ENCODE measurements at regions not wholly inside any gene's neighbourhood (a gene's known extent, or its start where the extent isn't known, plus 50 kb on each side); places are given as distances from the start of the nearest gene placed in this dataset.

GRCh38 chr2:220297093-220297492 is 669.7 kb downstream of the SLC4A3 start:
- H3K27ac ChIP-seq (ENCODE audit: low read depth, low read length): no peak overlapping the region
- no peak overlapping the region for H3K4me3 ChIP-seq (ENCODE audit: low read depth, low read length)
- H3K4me1 ChIP-seq (ENCODE audit: control insufficient read depth, insufficient read depth, low read length): no peaks in the 10 kb centered on the region

GRCh38 chr2:220300806-220301205 is 673.4 kb downstream of the SLC4A3 start:
- H3K4me3 ChIP-seq (ENCODE audit: low read depth, low read length): no peak overlapping the region
- no peaks in the 10 kb centered on the region for H3K4me1 ChIP-seq (ENCODE audit: control insufficient read depth, insufficient read depth, low read length)
- no peak overlapping the region for H3K9ac ChIP-seq (ENCODE audit: low read length)
- H3K27me3 ChIP-seq (ENCODE audit: control insufficient read depth, insufficient read depth, low read length): no peaks in the 10 kb centered on the region
- no peaks in the 10 kb centered on the region for H3K9me3 ChIP-seq (ENCODE audit: control insufficient read depth, insufficient read depth, low read depth, low read length)
- no peak overlapping the region for H3K27ac ChIP-seq (ENCODE audit: low read depth, low read length)
- no peaks in the 10 kb centered on the region for H3K36me3 ChIP-seq (ENCODE audit: control insufficient read depth, insufficient read depth, low read length)

More at GRCh38 chr2:220297093-220297492, 669.7 kb downstream of the SLC4A3 start:
- Histone ChIP-seq H3K36me3 (ENCODE audit: control insufficient read depth, insufficient read depth, low read length) (no peaks in the 10 kb centered on the region), H3K9ac (ENCODE audit: low read length) (no peak overlapping the region), H3K9me3 (ENCODE audit: control insufficient read depth, insufficient read depth, low read depth, low read length) (peaks cover 3% of the 10 kb centered on the region; the same call in 1 of the 2 replicates), H3K27me3 (ENCODE audit: control insufficient read depth, insufficient read depth, low read length) (no peaks in the 10 kb centered on the region)

GRCh38 chr2:220302756-220303155 is 675.3 kb downstream of the SLC4A3 start:
- H3K27ac ChIP-seq (ENCODE audit: low read depth, low read length): no peak overlapping the region
- H3K4me1 ChIP-seq (ENCODE audit: control insufficient read depth, insufficient read depth, low read length): no peaks in the 10 kb centered on the region
- H3K9me3 ChIP-seq (ENCODE audit: control insufficient read depth, insufficient read depth, low read depth, low read length): no peaks in the 10 kb centered on the region
- no peaks in the 10 kb centered on the region for H3K27me3 ChIP-seq (ENCODE audit: control insufficient read depth, insufficient read depth, low read length)
- H3K36me3 ChIP-seq (ENCODE audit: control insufficient read depth, insufficient read depth, low read length): no peaks in the 10 kb centered on the region
- no peak overlapping the region for H3K4me3 ChIP-seq (ENCODE audit: low read depth, low read length)
- no peak overlapping the region for H3K9ac ChIP-seq (ENCODE audit: low read length)

- Histone ChIP-seq H3K4me3 (ENCODE audit: low read depth, low read length) (no peak overlapping the region), H3K27ac (ENCODE audit: low read depth, low read length) (no peak overlapping the region), H3K36me3 (ENCODE audit: control insufficient read depth, insufficient read depth, low read length) (no peaks in the 10 kb centered on the region), H3K9ac (ENCODE audit: low read length) (no peak overlapping the region), H3K27me3 (ENCODE audit: control insufficient read depth, insufficient read depth, low read length) (no peaks in the 10 kb centered on the region), H3K9me3 (ENCODE audit: control insufficient read depth, insufficient read depth, low read depth, low read length) (no peaks in the 10 kb centered on the region), H3K4me1 (ENCODE audit: control insufficient read depth, insufficient read depth, low read length) (no peaks in the 10 kb centered on the region)
Observed at GRCh38 chr2:220309215-220309614, 681.8 kb downstream of the SLC4A3 start.

GRCh38 chr2:220310451-220310861 is 683.0 kb downstream of the SLC4A3 start:
- H3K27me3 ChIP-seq (ENCODE audit: control insufficient read depth, insufficient read depth, low read length): no peaks in the 10 kb centered on the region
- H3K4me3 ChIP-seq (ENCODE audit: low read depth, low read length): no peak overlapping the region
- no peaks in the 10 kb centered on the region for H3K36me3 ChIP-seq (ENCODE audit: control insufficient read depth, insufficient read depth, low read length)
- no peaks in the 10 kb centered on the region for H3K4me1 ChIP-seq (ENCODE audit: control insufficient read depth, insufficient read depth, low read length)
- H3K9ac ChIP-seq (ENCODE audit: low read length): no peak overlapping the region
- no peak overlapping the region for H3K27ac ChIP-seq (ENCODE audit: low read depth, low read length)
- H3K9me3 ChIP-seq (ENCODE audit: control insufficient read depth, insufficient read depth, low read depth, low read length): no peaks in the 10 kb centered on the region

- no peaks in the 10 kb centered on the region for H3K9me3 ChIP-seq (ENCODE audit: control insufficient read depth, insufficient read depth, low read depth, low read length)
- H3K9ac ChIP-seq (ENCODE audit: low read length): no peak overlapping the region
- H3K27me3 ChIP-seq (ENCODE audit: control insufficient read depth, insufficient read depth, low read length): no peaks in the 10 kb centered on the region
- no peak overlapping the region for H3K4me3 ChIP-seq (ENCODE audit: low read depth, low read length)
- no peaks in the 10 kb centered on the region for H3K36me3 ChIP-seq (ENCODE audit: control insufficient read depth, insufficient read depth, low read length)
- H3K27ac ChIP-seq (ENCODE audit: low read depth, low read length): no peak overlapping the region
- H3K4me1 ChIP-seq (ENCODE audit: control insufficient read depth, insufficient read depth, low read length): no peaks in the 10 kb centered on the region
Observed at GRCh38 chr2:220315098-220315823, 687.8 kb downstream of the SLC4A3 start.

GRCh38 chr2:220318037-220318436 is 690.6 kb downstream of the SLC4A3 start:
- Histone ChIP-seq H3K4me3 (ENCODE audit: low read depth, low read length) (no peak overlapping the region), H3K36me3 (ENCODE audit: control insufficient read depth, insufficient read depth, low read length) (no peaks in the 10 kb centered on the region), H3K27ac (ENCODE audit: low read depth, low read length) (no peak overlapping the region), H3K9me3 (ENCODE audit: control insufficient read depth, insufficient read depth, low read depth, low read length) (no peaks in the 10 kb centered on the region), H3K9ac (ENCODE audit: low read length) (no peak overlapping the region), H3K4me1 (ENCODE audit: control insufficient read depth, insufficient read depth, low read length) (no peaks in the 10 kb centered on the region), H3K27me3 (ENCODE audit: control insufficient read depth, insufficient read depth, low read length) (no peaks in the 10 kb centered on the region)

- H3K27me3 ChIP-seq (ENCODE audit: control insufficient read depth, insufficient read depth, low read length): no peaks in the 10 kb centered on the region
- no peak overlapping the region for H3K4me3 ChIP-seq (ENCODE audit: low read depth, low read length)
- H3K9ac ChIP-seq (ENCODE audit: low read length): no peak overlapping the region
- no peaks in the 10 kb centered on the region for H3K36me3 ChIP-seq (ENCODE audit: control insufficient read depth, insufficient read depth, low read length)
- H3K4me1 ChIP-seq (ENCODE audit: control insufficient read depth, insufficient read depth, low read length): no peaks in the 10 kb centered on the region
- H3K27ac ChIP-seq (ENCODE audit: low read depth, low read length): no peak overlapping the region
- no peaks in the 10 kb centered on the region for H3K9me3 ChIP-seq (ENCODE audit: control insufficient read depth, insufficient read depth, low read depth, low read length)
Observed at GRCh38 chr2:220318508-220318907, 691.1 kb downstream of the SLC4A3 start.

- H3K27me3 ChIP-seq (ENCODE audit: control insufficient read depth, insufficient read depth, low read length): no peaks in the 10 kb centered on the region
- no peaks in the 10 kb centered on the region for H3K36me3 ChIP-seq (ENCODE audit: control insufficient read depth, insufficient read depth, low read length)
- H3K9ac ChIP-seq (ENCODE audit: low read length): no peak overlapping the region
- no peaks in the 10 kb centered on the region for H3K9me3 ChIP-seq (ENCODE audit: control insufficient read depth, insufficient read depth, low read depth, low read length)
- no peak overlapping the region for H3K27ac ChIP-seq (ENCODE audit: low read depth, low read length)
- H3K4me3 ChIP-seq (ENCODE audit: low read depth, low read length): no peak overlapping the region
- no peaks in the 10 kb centered on the region for H3K4me1 ChIP-seq (ENCODE audit: control insufficient read depth, insufficient read depth, low read length)
Observed at GRCh38 chr2:220320326-220320725, 692.9 kb downstream of the SLC4A3 start.

GRCh38 chr2:220332886-220333285 is 705.5 kb downstream of the SLC4A3 start:
- H3K4me1 ChIP-seq (ENCODE audit: control insufficient read depth, insufficient read depth, low read length): no peaks in the 10 kb centered on the region
- peaks cover 3% of the 10 kb centered on the region; the same call in 1 of the 2 replicates for H3K9me3 ChIP-seq (ENCODE audit: control insufficient read depth, insufficient read depth, low read depth, low read length)
- no peak overlapping the region for H3K9ac ChIP-seq (ENCODE audit: low read length)
- no peak overlapping the region for H3K4me3 ChIP-seq (ENCODE audit: low read depth, low read length)
- H3K36me3 ChIP-seq (ENCODE audit: control insufficient read depth, insufficient read depth, low read length): no peaks in the 10 kb centered on the region
- H3K27ac ChIP-seq (ENCODE audit: low read depth, low read length): no peak overlapping the region
- no peaks in the 10 kb centered on the region for H3K27me3 ChIP-seq (ENCODE audit: control insufficient read depth, insufficient read depth, low read length)

GRCh38 chr2:220334210-220334609 is 706.8 kb downstream of the SLC4A3 start:
- no peak overlapping the region for H3K4me3 ChIP-seq (ENCODE audit: low read depth, low read length)
- no peak overlapping the region for H3K9ac ChIP-seq (ENCODE audit: low read length)
- H3K9me3 ChIP-seq (ENCODE audit: control insufficient read depth, insufficient read depth, low read depth, low read length): no peaks in the 10 kb centered on the region
- no peaks in the 10 kb centered on the region for H3K27me3 ChIP-seq (ENCODE audit: control insufficient read depth, insufficient read depth, low read length)
- H3K4me1 ChIP-seq (ENCODE audit: control insufficient read depth, insufficient read depth, low read length): no peaks in the 10 kb centered on the region
- H3K27ac ChIP-seq (ENCODE audit: low read depth, low read length): no peak overlapping the region
- H3K36me3 ChIP-seq (ENCODE audit: control insufficient read depth, insufficient read depth, low read length): no peaks in the 10 kb centered on the region

Measured in HUES6 (cell line).